Progenitor cell of endocrine pancreas (in vitro differentiated cells): ENCODE measurements at regions not wholly inside any gene's neighbourhood (a gene's known extent, or its start where the extent isn't known, plus 50 kb on each side); places are given as distances from the start of the nearest gene placed in this dataset.
"Not testable (repeated sequence)": the region's sequence is repeated elsewhere in the genome, so short reads cannot be mapped to it uniquely, and the experiment has no call there.

ENCODE experiments used
- DNase-seq: peaks from one replicate; pipeline ENCODE4 v3.0.0; 2021; ENCODE audit warnings: low spot score; ENCODE audit not compliant: unreplicated experiment
- H3K27ac Mint-ChIP-seq: 2 replicates; pipeline ENCODE4 v1.8.0; 2021; ENCODE audit warnings: mild to moderate bottlenecking, moderate library complexity, mixed read lengths
- H3K27me3 Mint-ChIP-seq: 2 replicates; pipeline ENCODE4 v1.8.0; 2021; ENCODE audit warnings: mixed read lengths
- H3K36me3 Mint-ChIP-seq: 2 replicates; pipeline ENCODE4 v1.8.0; 2022; ENCODE audit warnings: mixed read lengths; ENCODE audit not compliant: insufficient read depth
- H3K4me1 Mint-ChIP-seq: 2 replicates; pipeline ENCODE4 v1.8.0; 2021; ENCODE audit warnings: low read depth, mixed read lengths
- H3K4me3 Mint-ChIP-seq: 2 replicates; pipeline ENCODE4 v1.8.0; 2021; ENCODE audit warnings: low read depth, mild to moderate bottlenecking, moderate library complexity, mixed read lengths
- H3K9me3 Mint-ChIP-seq: 2 replicates; pipeline ENCODE4 v1.8.0; 2021; ENCODE audit warnings: low read depth, mixed read lengths
- TF ChIP-seq, protein P1 (sequence below): fragments of 200-600 bp; sonication (generic); IDR thresholded peaks from one replicate; pipeline ENCODE4 v1.5.0; 2021; ENCODE audit warnings: antibody characterized with exemption, mild to moderate bottlenecking; ENCODE audit not compliant: unreplicated experiment

DNA sequence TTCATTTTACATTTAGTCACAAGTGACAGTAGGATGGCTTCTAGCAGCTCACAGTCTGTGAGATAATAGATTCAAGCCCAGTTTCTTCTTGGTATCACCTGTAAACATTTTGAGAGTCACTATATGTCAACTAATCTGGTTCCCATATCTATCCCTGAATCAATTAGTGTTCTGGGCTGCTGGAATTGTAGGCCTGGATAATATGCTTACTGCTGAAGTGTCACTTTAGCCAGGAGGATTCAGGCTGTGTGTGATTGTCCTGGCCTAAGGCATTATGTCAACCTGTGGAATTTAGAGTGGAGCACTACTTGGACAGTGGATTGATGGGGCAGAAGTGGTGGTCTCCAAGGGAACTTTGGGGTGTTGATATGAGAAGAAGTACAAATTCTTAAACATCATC lies 1071.8 kb upstream of the CITED2 start:
- H3K4me3 Mint-ChIP-seq = no peak overlapping the region
- no peaks in the 10 kb centered on the region for H3K36me3 Mint-ChIP-seq
- H3K27me3 Mint-ChIP-seq = no peaks in the 10 kb centered on the region
- no peaks in the 10 kb centered on the region for H3K4me1 Mint-ChIP-seq
- no peak overlapping the region for H3K27ac Mint-ChIP-seq
- TF ChIP-seq, protein P1, sequence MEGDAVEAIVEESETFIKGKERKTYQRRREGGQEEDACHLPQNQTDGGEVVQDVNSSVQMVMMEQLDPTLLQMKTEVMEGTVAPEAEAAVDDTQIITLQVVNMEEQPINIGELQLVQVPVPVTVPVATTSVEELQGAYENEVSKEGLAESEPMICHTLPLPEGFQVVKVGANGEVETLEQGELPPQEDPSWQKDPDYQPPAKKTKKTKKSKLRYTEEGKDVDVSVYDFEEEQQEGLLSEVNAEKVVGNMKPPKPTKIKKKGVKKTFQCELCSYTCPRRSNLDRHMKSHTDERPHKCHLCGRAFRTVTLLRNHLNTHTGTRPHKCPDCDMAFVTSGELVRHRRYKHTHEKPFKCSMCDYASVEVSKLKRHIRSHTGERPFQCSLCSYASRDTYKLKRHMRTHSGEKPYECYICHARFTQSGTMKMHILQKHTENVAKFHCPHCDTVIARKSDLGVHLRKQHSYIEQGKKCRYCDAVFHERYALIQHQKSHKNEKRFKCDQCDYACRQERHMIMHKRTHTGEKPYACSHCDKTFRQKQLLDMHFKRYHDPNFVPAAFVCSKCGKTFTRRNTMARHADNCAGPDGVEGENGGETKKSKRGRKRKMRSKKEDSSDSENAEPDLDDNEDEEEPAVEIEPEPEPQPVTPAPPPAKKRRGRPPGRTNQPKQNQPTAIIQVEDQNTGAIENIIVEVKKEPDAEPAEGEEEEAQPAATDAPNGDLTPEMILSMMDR = no peak
- DNase-seq = no peak
- no peaks in the 10 kb centered on the region for H3K9me3 Mint-ChIP-seq

DNA sequence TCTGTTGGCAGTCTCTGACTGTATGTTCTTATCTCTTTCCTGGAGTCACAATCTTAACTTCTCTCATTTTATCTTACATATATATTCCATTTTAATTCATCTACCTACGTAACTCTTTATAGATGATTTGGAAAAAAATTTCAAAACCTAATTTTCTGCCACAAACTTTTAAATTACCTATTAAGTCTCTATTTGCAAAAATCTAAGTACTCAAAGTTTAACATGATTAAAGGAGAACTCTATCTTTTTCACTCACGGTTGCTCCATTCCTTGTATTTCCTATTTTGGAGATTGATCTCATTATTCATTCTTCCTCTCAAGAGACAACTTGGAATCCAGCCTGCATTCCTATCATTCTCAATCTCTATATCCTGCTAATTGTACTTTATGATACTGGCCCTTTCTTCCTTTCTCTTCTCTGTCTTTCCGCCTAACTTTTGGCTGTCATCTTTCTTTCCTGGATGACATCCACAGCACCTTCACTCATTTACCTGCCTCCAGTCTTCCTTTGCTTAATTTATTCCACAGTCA lies 1071.1 kb upstream of the CITED2 start:
- Mint-ChIP-seq H3K27me3 (no peaks in the 10 kb centered on the region), H3K4me1 (no peaks in the 10 kb centered on the region), H3K9me3 (no peaks in the 10 kb centered on the region), H3K36me3 (no peaks in the 10 kb centered on the region), H3K4me3 (no peak overlapping the region), H3K27ac (no peak overlapping the region)
- no peak for DNase-seq
- TF ChIP-seq, protein P1 = no peak

DNA sequence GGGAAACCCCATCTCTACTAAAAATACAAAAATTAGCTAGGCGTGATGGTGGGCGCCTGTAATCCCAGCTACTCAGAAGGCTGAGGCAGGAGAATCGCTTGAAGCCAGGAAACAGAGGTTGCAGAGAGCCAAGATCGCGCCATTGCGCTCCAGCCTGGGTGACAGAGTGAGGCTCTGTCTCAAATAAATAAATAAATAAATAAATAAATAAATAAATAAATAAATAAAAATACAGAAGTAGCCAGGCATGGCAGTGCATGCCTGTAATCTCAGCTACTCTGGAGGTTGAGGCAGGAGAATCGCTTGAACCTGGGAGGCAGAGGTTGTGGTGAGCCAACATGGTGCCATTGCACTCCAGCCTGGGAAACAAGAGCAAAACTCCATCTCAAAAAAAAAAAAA lies 1068.7 kb upstream of the CITED2 start:
- H3K27me3 Mint-ChIP-seq, DNase-seq, H3K4me3 Mint-ChIP-seq, H3K36me3 Mint-ChIP-seq, H3K27ac Mint-ChIP-seq, H3K4me1 Mint-ChIP-seq, H3K9me3 Mint-ChIP-seq: not testable (repeated sequence)

DNA sequence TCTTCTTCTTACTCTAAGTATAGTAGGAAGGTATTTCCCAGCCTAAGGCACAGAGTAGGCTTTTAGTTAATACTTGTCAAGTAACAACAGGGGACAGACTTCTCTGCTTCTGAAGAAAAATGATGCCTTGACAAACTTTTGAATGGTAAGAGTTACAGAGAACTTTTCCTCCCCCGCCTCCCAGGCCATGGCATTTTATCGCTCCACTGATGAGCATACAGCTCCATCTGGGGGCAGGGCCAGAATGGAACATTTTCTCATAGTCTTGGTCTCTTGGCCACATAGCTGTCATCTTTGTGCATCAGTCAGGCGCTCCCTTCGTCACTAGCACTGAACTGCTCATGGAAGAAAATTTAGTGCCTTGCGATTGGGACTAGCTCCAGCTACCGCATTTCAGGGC lies 1066.8 kb upstream of the CITED2 start:
- H3K4me3 Mint-ChIP-seq = no peak overlapping the region
- TF ChIP-seq, protein P1 = peak; percentile 45
- H3K4me1 Mint-ChIP-seq = peaks cover 2% of the 10 kb centered on the region
- no peaks in the 10 kb centered on the region for H3K9me3 Mint-ChIP-seq
- DNase-seq = no peak
- no peak overlapping the region for H3K27ac Mint-ChIP-seq
- no peaks in the 10 kb centered on the region for H3K36me3 Mint-ChIP-seq
- no peaks in the 10 kb centered on the region for H3K27me3 Mint-ChIP-seq

DNA sequence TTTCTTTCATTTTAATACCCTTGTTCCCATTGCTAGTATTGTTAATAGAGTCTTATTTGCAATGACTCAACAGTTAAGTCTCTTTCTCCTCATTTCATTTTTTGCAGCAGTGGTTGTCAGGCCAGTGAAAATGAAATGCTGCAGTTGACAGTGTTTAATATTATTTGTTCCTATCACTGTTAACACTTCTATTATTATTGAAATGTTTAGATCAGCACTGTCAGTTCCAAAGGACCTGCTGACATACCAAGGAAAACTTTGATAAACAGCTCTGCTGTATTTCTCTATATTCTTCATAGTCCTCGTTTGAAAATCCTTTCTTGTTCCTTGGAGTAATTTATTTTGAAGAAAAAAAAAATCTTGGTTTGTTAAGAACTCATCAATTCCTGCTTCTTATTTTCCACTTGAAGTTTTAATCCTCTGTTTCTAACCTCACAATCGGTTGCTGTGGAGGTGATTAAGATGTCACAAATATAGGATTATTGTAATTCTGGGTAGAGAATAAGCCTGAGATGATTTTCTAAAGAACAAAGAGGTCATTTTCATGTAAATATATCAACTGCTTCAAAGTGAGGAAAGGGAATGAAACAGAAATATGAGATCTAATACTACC lies 1065.9 kb upstream of the CITED2 start:
- H3K4me1 Mint-ChIP-seq = peaks cover 2% of the 10 kb centered on the region
- H3K27ac Mint-ChIP-seq = no peak overlapping the region
- H3K4me3 Mint-ChIP-seq = no peak overlapping the region
- no peak for DNase-seq
- no peaks in the 10 kb centered on the region for H3K27me3 Mint-ChIP-seq
- TF ChIP-seq, protein P1 = no peak
- H3K36me3 Mint-ChIP-seq = no peaks in the 10 kb centered on the region
- no peaks in the 10 kb centered on the region for H3K9me3 Mint-ChIP-seq

DNA sequence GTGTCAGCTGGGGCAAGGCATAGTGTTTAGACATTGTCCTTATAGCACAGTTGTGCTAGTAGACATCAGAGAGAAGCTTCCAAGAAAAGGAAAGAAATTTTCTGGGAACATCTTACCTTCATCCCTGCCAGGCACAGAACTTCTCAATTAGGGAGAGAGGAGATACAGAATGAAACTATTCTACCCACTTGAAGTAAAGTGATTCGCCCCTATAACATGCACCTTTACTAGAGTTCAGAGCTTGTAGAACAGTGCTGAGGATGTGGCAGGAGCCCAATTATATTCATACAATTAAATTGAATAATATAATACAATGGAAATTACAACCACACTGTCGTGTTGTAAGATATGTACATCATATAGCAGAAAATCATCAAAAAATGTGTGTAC lies 1063.9 kb upstream of the CITED2 start:
- Mint-ChIP-seq H3K4me3 (no peak overlapping the region), H3K27me3 (no peaks in the 10 kb centered on the region), H3K9me3 (peaks cover 12% of the 10 kb centered on the region), H3K4me1 (peaks cover 2% of the 10 kb centered on the region), H3K27ac (no peak overlapping the region), H3K36me3 (peaks cover 8% of the 10 kb centered on the region)
- TF ChIP-seq, protein P1 = no peak
- no peak for DNase-seq
